Thymus (tissue), 11 donors: ENCODE measurements at regions not wholly inside any gene's neighbourhood (a gene's known extent, or its start where the extent isn't known, plus 50 kb on each side); places are given as distances from the start of the nearest gene placed in this dataset.
"Not testable (repeated sequence)": the region's sequence is repeated elsewhere in the genome, so short reads cannot be mapped to it uniquely, and the experiment has no call there.

Experiments used
- DNase-seq, 9 donors: peaks; one replicate each; pipeline ENCODE4 v3.0.0-alpha.2; 2013; ENCODE audit warnings: low spot score in 9 of 9, low read depth in 6 of 9, missing footprints in 1 of 9
- H3K27ac ChIP-seq, 2 donors: one replicate each; pipeline ENCODE4 v1.5.1; 2013; ENCODE audit warnings: control low read depth in 1 of 2, low read depth in 1 of 2, low read length in 1 of 2, mild to moderate bottlenecking in 1 of 2, moderate library complexity in 1 of 2
- H3K27me3 ChIP-seq, 2 donors: one replicate each; pipeline ENCODE4 v1.5.1; 2013; ENCODE audit warnings: low read length in 1 of 2; ENCODE audit not compliant: control insufficient read depth in 2 of 2, insufficient read depth in 1 of 2
- H3K36me3 ChIP-seq, 2 donors: one replicate each; pipeline ENCODE4 v1.5.1; 2013; ENCODE audit warnings: low read length in 1 of 2, mild to moderate bottlenecking in 1 of 2, moderate library complexity in 1 of 2; ENCODE audit not compliant: control insufficient read depth in 2 of 2, insufficient read depth in 2 of 2
- H3K4me1 ChIP-seq, 2 donors: one replicate each; pipeline ENCODE4 v1.5.1; 2013; ENCODE audit warnings: low read length in 2 of 2; ENCODE audit not compliant: control insufficient read depth in 2 of 2, insufficient read depth in 2 of 2
- H3K4me3 ChIP-seq, 2 donors: one replicate each; pipeline ENCODE4 v1.5.1; 2013; ENCODE audit warnings: low read length in 2 of 2, control low read depth in 1 of 2, mild to moderate bottlenecking in 1 of 2
- H3K9me3 ChIP-seq, 2 donors: one replicate each; pipeline ENCODE4 v1.5.1; 2013; ENCODE audit warnings: low read length in 1 of 2, mild to moderate bottlenecking in 1 of 2; ENCODE audit not compliant: control insufficient read depth in 2 of 2, insufficient read depth in 1 of 2
- WGBS: extraction: QIAGEN DNeasy Blood & Tissue Kit; methylation state at CpG from one replicate; pipeline ENCODE4 v1.1.7; 2013; 5-methylcytosine and 5-hydroxymethylcytosine counted together
- donor health status: healthy.

DNA sequence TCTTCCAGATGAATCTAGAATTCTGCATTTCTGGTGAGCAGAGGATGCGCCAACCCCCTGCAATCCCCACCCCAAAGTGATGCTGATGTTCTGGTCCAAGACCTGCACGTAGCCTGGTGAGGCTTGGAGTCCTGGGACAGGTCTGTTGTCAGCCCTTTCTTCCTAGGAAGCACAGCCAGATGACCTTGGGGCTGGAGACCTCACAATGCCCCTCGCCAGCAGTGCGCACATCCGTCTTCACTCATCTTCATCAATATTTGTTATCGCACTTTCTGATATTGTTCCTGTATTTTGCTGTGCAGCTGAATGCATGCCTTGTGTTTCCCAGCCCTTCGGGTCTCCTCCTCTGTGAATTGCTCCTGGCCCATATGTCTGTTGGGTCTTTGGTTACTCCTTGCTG lies 4222.8 kb upstream of the OR11H1 start:
- H3K4me3 ChIP-seq, H3K27me3 ChIP-seq, H3K27ac ChIP-seq, H3K36me3 ChIP-seq, DNase-seq, H3K4me1 ChIP-seq: not testable (repeated sequence)
- peaks cover 11 to 20% of the 10 kb centered on the region in 2 donors for H3K9me3 ChIP-seq
- 89% methylated on average over 7 of the region's 7 CpGs for WGBS

DNA sequence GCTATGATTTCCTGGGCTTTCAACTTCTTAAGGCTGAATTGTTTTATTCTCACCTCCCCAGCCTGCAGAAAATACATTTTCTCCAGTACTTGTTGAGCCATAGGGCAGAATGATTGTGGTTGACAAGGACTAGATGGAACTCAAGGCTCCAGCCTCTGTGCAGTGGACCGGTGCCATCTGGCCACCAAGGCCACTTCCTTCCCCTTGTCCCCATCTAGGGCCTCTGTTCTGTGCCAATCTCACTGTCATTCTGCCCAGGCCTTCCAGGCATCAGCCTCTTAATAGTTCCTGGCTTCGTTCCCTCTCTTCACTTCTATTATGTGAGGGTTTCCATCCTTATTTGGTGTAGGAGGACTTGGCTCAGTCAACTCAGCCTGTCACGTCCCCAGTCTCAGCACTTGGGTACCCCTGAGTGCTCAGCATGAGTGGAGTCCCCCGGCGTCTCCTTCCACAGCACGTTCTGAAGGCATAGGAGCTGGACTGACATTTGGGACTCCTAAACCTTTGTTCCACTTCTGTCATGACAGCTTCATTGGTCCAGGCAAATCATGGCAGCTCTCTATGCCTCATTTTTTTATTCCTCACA lies 4221.0 kb upstream of the OR11H1 start:
- WGBS: 83% methylated on average over 6 of the region's 6 CpGs
- not testable (repeated sequence) for DNase-seq, H3K36me3 ChIP-seq, H3K27me3 ChIP-seq, H3K4me3 ChIP-seq, H3K4me1 ChIP-seq, H3K27ac ChIP-seq
- peaks cover 13 to 15% of the 10 kb centered on the region in 2 donors for H3K9me3 ChIP-seq

DNA sequence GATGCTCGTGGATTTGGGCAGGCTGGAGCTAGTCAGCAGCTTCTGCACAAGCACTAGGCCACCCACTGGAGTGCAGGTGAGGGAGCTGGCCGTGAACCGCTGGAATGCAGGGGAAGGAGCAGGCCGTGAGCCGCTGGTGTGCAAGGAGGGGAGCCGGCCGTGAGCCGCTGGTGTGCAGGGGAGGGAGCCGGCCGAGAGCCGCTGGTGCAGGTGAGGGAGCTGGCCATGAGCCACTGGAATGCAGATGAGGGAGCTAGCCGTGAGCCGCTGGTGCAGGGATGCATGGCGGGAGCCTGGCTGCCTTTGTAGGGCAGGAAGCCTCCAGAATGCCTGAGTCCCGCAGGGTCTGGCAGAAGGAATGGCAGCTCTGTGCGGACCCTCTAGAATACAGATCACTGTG lies 4220.0 kb upstream of the OR11H1 start:
- WGBS: 88% methylated on average over 16 of the region's 16 CpGs
- DNase-seq: no peak
- no peak overlapping the region for H3K27ac ChIP-seq

DNA sequence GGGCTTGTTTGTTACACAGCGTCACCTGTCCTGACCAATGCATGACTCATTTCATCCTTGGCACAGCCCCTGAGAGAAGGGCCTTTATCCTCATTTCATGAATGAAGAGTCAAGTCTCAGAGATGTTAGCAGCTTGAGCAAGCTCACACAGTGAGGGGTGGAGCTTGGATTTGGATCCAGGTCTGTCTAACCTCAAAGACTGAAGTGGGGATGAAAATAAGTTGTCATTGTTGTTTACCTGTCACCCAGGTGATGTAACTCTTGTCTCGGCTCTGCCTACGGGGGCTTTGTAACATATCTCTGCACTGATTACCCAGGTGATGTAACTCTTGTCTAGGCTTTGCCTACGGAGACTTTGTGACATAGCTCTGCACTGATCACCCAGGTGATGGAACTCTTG lies 4218.2 kb upstream of the OR11H1 start:
- not testable (repeated sequence) for DNase-seq, H3K36me3 ChIP-seq, H3K4me1 ChIP-seq, H3K27me3 ChIP-seq, H3K4me3 ChIP-seq, H3K27ac ChIP-seq
- WGBS: 70% methylated on average over 4 of the region's 4 CpGs
- peaks cover 15 to 17% of the 10 kb centered on the region in 2 donors for H3K9me3 ChIP-seq

More for the DNA sequence above, 4220.0 kb upstream of the OR11H1 start:
- H3K36me3 ChIP-seq: no peaks in the 10 kb centered on the region
- peaks cover 16 to 21% of the 10 kb centered on the region in 2 donors for H3K9me3 ChIP-seq
- no peaks in the 10 kb centered on the region for H3K4me1 ChIP-seq
- H3K4me3 ChIP-seq: no peak overlapping the region
- H3K27me3 ChIP-seq: no peaks in the 10 kb centered on the region

DNA sequence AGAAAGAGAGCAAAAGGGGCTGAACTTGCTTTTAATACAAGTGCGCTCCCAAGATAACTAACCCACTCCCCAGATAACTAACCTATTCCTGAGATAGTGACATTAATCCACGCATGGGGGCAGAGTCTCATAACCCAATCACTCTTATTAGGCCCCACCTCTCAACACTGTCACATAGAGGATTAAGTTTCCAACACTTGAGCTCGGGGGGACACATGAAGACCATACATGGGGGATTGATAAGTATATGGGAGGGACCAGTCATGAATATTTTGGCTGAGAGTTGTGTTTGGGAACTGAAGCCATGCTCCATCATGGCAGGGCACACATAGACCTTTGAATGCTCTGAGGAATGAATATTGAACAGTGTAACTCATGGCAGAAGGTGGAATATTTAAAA lies 4217.3 kb upstream of the OR11H1 start:
- H3K4me3 ChIP-seq, H3K36me3 ChIP-seq, H3K27ac ChIP-seq, H3K27me3 ChIP-seq, DNase-seq, H3K4me1 ChIP-seq: not testable (repeated sequence)
- WGBS: 57% methylated on average over 3 of the region's 3 CpGs
- peaks cover 15 to 17% of the 10 kb centered on the region in 2 donors for H3K9me3 ChIP-seq

DNA sequence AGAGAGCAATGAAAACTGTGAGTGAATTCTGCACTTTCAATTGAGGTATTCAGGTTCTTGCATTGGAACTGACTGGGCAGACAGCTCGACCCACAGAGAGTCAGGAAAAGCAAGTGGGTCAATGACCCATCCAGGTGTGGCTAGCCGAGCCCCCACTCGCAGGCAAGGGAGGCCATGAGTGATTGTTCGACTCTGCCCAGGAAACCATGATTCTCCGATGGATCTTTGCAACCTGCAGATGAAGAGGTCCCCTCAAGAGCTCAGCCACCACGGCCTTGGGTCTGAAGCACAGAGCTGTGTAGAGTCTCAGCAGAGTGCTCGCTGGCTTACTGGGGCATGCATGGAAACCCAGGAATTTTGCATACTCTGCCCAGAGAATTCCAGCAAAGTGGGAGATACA lies 4215.4 kb upstream of the OR11H1 start:
- DNase-seq: not testable (repeated sequence)
- peaks cover 15 to 17% of the 10 kb centered on the region in 2 donors for H3K9me3 ChIP-seq

DNA sequence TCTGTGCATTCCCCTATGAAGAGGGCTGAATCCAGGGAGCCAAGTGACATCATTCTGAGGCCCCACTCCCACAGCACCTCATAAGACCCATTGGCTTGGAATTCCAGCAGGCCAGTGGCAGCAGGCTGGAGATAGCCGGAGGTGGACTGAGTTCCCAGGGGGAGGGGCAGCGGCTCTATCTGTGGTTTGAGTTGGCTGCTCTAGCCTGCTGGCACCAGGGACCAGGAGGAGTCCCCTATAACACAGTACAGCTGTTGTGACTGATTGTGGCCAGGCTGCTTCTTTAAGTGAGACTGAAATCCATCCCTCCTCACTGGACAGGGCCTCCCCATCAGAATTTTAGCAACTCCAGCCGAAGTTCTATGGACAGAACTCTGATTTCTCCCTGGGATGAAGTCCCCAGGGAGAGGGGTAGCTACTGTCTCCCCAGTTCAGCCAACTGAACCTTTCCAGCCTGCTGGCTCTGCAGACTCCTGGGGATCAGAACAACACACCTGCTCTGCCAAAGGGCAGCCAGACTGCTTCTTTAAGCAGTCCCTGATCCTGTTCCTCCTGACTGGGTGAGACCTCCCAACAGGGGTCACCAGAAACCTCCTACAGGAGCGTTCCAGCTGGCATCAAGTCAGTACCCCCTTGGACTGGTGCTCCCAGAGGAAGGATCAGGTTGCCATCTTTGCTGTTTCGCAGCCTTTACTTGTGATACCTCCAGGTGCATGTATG lies 4214.8 kb upstream of the OR11H1 start:
- H3K27me3 ChIP-seq, H3K4me3 ChIP-seq, H3K36me3 ChIP-seq, DNase-seq, H3K27ac ChIP-seq, H3K4me1 ChIP-seq: not testable (repeated sequence)
- 53% methylated on average over 5 of the region's 5 CpGs for WGBS
- peaks cover 11 to 13% of the 10 kb centered on the region in 2 donors for H3K9me3 ChIP-seq

More for the DNA sequence above, 4215.4 kb upstream of the OR11H1 start:
- not testable (repeated sequence) for H3K27ac ChIP-seq, H3K27me3 ChIP-seq, H3K4me3 ChIP-seq, H3K36me3 ChIP-seq, H3K4me1 ChIP-seq
- 67% methylated on average over 7 of the region's 7 CpGs for WGBS

DNA sequence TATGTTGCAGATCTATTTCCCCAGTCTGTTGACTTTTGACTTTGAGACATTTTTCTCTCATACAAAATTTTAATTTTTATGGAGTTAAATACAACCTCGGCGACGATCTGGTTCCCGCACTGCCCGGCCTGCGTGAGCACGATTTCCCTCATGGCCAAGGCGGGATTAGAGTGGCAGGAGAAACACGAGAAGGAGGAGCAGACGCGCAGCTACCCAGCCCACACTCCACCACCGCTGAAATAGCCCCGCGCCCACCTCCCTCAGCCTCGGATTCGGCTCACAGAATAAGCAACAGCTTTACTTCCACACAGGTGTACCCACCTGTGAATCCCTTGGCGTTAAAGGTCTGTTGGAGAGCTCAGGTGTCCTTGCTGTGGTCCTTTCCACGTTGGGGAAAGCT lies 4209.4 kb upstream of the OR11H1 start:
- H3K9me3 ChIP-seq, H3K27me3 ChIP-seq, H3K4me3 ChIP-seq, H3K4me1 ChIP-seq, DNase-seq, H3K27ac ChIP-seq, H3K36me3 ChIP-seq: not testable (repeated sequence)
- WGBS: 82% methylated on average over 18 of the region's 18 CpGs

DNA sequence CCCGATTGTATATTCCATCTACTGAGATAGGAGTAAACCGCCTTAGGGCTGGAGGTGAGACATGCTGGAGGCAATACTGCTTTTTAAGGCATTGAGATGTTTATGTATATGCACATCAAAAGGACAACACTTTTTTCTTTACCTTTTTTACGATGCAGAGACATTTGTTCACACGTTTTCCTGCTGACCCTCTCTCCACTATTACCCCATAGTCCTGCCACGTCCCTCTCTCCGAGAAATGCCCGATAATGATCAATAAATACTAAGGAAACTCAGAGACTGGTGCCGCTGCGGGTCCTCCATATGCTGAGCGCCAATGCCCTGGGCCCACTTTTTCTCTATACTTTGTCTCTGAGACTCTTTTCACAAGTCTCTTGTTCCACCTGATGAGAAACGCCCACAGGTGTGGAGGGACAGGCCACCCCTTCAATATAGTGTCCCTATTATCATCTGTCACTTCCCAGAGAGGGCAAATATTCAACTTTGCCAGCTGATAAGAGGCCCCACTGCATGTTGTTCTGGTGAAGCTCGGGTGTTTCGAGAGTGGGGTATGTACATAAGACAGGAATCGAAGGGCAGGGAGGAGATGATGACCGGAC lies 4203.5 kb upstream of the OR11H1 start:
- WGBS: 78% methylated on average over 15 of the region's 15 CpGs
- not testable (repeated sequence) for H3K36me3 ChIP-seq, H3K4me3 ChIP-seq, H3K27ac ChIP-seq, H3K27me3 ChIP-seq, H3K9me3 ChIP-seq, H3K4me1 ChIP-seq, DNase-seq
